ENCODE measurements at regions not wholly inside any gene's neighbourhood (a gene's known extent, or its start where the extent isn't known, plus 50 kb on each side); places are given as distances from the start of the nearest gene placed in this dataset.
A peak's percentile ranks its signal among the peaks of the same experiment; 100 is the strongest.

- Histone ChIP-seq H3K27ac (ENCODE audit: extremely low read depth, low read depth, low read length) (no peak overlapping the region), H3K27me3 (ENCODE audit: control insufficient read depth in 2 of 2, insufficient read depth in 2 of 2, low read length in 2 of 2) (no peaks in the 10 kb centered on the region)
Observed at GRCh38 chr1:48114596-48115382, 107.7 kb upstream of the SLC5A9 start.

GRCh38 chr1:48109390-48110013 is 112.3 kb upstream of the TRABD2B start:
- Histone ChIP-seq H3K4me2 (ENCODE audit: insufficient read depth, low read length) (no peak overlapping the region), H3K4me1 (replicated peaks in 1 of 2; ENCODE audit: control insufficient read depth in 2 of 2, insufficient read depth in 2 of 2, low read length in 2 of 2) (no peaks in the 10 kb centered on the region), H3K4me3 (no peak overlapping the region), H3K9me3 (replicated peaks; ENCODE audit: control insufficient read depth, insufficient read depth, low read depth, low read length) (no peaks in the 10 kb centered on the region), H3K9ac (ENCODE audit: insufficient read depth in 1 of 2, low read depth in 2 of 2, low read length in 2 of 2) (no peak overlapping the region), H3K79me2 (ENCODE audit: control insufficient read depth, insufficient read depth, low read length) (no peaks in the 10 kb centered on the region), H3K27ac (ENCODE audit: extremely low read depth, low read depth, low read length) (no peak overlapping the region), H3K36me3 (ENCODE audit: control insufficient read depth, insufficient read depth, low read length) (no peaks in the 10 kb centered on the region), H2AFZ (ENCODE audit: low read depth, low read length) (no peak overlapping the region), H3K27me3 (ENCODE audit: control insufficient read depth in 2 of 2, insufficient read depth in 2 of 2, low read length in 2 of 2) (no peaks in the 10 kb centered on the region), H4K20me1 (replicated peaks; ENCODE audit: control insufficient read depth, insufficient read depth, low read length) (no peaks in the 10 kb centered on the region; the same call in 1 of the 2 replicates), H3K9me1 (ENCODE audit: control insufficient read depth, insufficient read depth, low read length) (no peaks in the 10 kb centered on the region)
- ChIA-PET CTCF (ENCODE audit: low intra/inter-chr PET ratio) (interaction anchor here (0.8 to 3.8 kb wide), 5 partner anchors 16 to 389 kb away, joined by 3 to 65 read pairs (median 4); partner anchors contain the start of gene TRABD2B), POLR2A (interaction anchor here (0.7 kb wide), 1 partner anchor 27 kb away, joined by 3 read pairs; no protein-coding TSS in a partner anchor)
- peak; percentile 84 for ATAC-seq
- DNase-seq (ENCODE audit: extremely low read depth in 1 of 4, low spot score in 3 of 4) = peak in 2 of 4 experiments; percentile 34 to 61
- in situ Hi-C loops (cut with MboI) = loop anchor here (5.0 kb wide), 1 partner anchor 93 kb away; no protein-coding TSS in a partner anchor
- BruUV-seq (replicated peaks) = no TSS peak
- under 1% methylated on average over 6 of the region's 6 CpGs for WGBS (ENCODE audit: insufficient coverage, low coverage, missing lambda C conversion rate)
- intact Hi-C loops (cut with micrococcal nuclease) = loop anchor here (1.0 to 5.0 kb wide), 3 partner anchors 93 to 388 kb away; no protein-coding TSS in a partner anchor
- FAIRE-seq = peak; percentile 89
- TF ChIP-seq RAD21 (CRISPR knock-in tag; conservative IDR thresholded peaks at IDR 0.05 in 1 of 2, IDR thresholded peaks at IDR 0.05 in 1 of 2) (peak; percentile 88 to 93), CTCF (IDR thresholded peaks at IDR 0.05 in 2 of 3, conservative IDR thresholded peaks at IDR 0.05 in 1 of 3; ENCODE audit: insufficient read depth in 2 of 3, low read depth in 1 of 3, low read length in 3 of 3) (peak; percentile 63 to 88 (median 78); a peak in 5 of 6 replicates), ZNF785 (CRISPR knock-in tag; IDR thresholded peaks at IDR 0.05) (no peak), ZNF668 (CRISPR knock-in tag; IDR thresholded peaks at IDR 0.05) (no peak), HDAC1 (IDR thresholded peaks at IDR 0.05) (no peak), ZNF75A (CRISPR knock-in tag; IDR thresholded peaks at IDR 0.05) (no peak), HINFP (tag; conservative IDR thresholded peaks at IDR 0.05; ENCODE audit: low read depth) (no peak), KLF16 (IDR thresholded peaks at IDR 0.05) (peak; percentile 34; the same call in 1 of the 2 replicates)

More at GRCh38 chr1:48114596-48115382, 107.7 kb upstream of the SLC5A9 start:
- H3K4me1 ChIP-seq (replicated peaks in 1 of 2; ENCODE audit: control insufficient read depth in 2 of 2, insufficient read depth in 2 of 2, low read length in 2 of 2) = no peaks in the 10 kb centered on the region
- WGBS (ENCODE audit: insufficient coverage, low coverage, missing lambda C conversion rate) = 3% methylated on average over 4 of the region's 4 CpGs
- H3K36me3 ChIP-seq (ENCODE audit: control insufficient read depth, insufficient read depth, low read length) = no peaks in the 10 kb centered on the region
- H4K20me1 ChIP-seq (replicated peaks; ENCODE audit: control insufficient read depth, insufficient read depth, low read length) = no peaks in the 10 kb centered on the region
- intact Hi-C loops (cut with micrococcal nuclease) (no loop called here), in situ Hi-C loops (cut with MboI) (no loop called here)
- TF ChIP-seq ZNF197 (CRISPR knock-in tag; IDR thresholded peaks at IDR 0.05; ENCODE audit: low read depth) (no peak), ZNF436 (CRISPR knock-in tag; IDR thresholded peaks at IDR 0.05) (no peak)
- H3K4me2 ChIP-seq (ENCODE audit: insufficient read depth, low read length) = no peak overlapping the region
- POLR2A ChIA-PET = interaction anchor here (0.6 kb wide), 1 partner anchor 301 kb away, joined by 3 read pairs; no protein-coding TSS in a partner anchor
- no peaks in the 10 kb centered on the region for H3K79me2 ChIP-seq (ENCODE audit: control insufficient read depth, insufficient read depth, low read length)
- DNase-seq (ENCODE audit: extremely low read depth in 1 of 4, low spot score in 3 of 4) (no peak), ATAC-seq (no peak), FAIRE-seq (no peak)
- BruUV-seq (replicated peaks) = no TSS peak
- no peak overlapping the region for H3K9ac ChIP-seq (ENCODE audit: insufficient read depth in 1 of 2, low read depth in 2 of 2, low read length in 2 of 2)
- no peak overlapping the region for H3K4me3 ChIP-seq
- no peaks in the 10 kb centered on the region for H3K9me1 ChIP-seq (ENCODE audit: control insufficient read depth, insufficient read depth, low read length)
- CTCF ChIA-PET (ENCODE audit: low intra/inter-chr PET ratio) = no interaction called here
- H2AFZ ChIP-seq (ENCODE audit: low read depth, low read length) = no peak overlapping the region
- no peaks in the 10 kb centered on the region for H3K9me3 ChIP-seq (replicated peaks; ENCODE audit: control insufficient read depth, insufficient read depth, low read depth, low read length)

Measured in K562 (cell line).